Transverse colon (tissue), 4 donors: ENCODE measurements at regions not wholly inside any gene's neighbourhood (a gene's known extent, or its start where the extent isn't known, plus 50 kb on each side); places are given as distances from the start of the nearest gene placed in this dataset.
"Not testable (repeated sequence)": the region's sequence is repeated elsewhere in the genome, so short reads cannot be mapped to it uniquely, and the experiment has no call there.

Experiments
- DNase-seq: peaks from one replicate; pipeline ENCODE4 v3.0.0-alpha.2; 2019
- H3K27ac ChIP-seq, 4 donors: fragments of 200-600 bp; sonication (generic); 2 replicates each; pipeline ENCODE4 v1.5.1; 2016 to 2018; ENCODE audit warnings: inconsistent platforms in 4 of 4
- H3K27me3 ChIP-seq: fragments of 200-600 bp; sonication (generic); 2 replicates; pipeline ENCODE4 v1.5.1; 2017; ENCODE audit warnings: inconsistent platforms
- H3K36me3 ChIP-seq, 4 donors: fragments of 200-600 bp; sonication (generic); 2 replicates each; pipeline ENCODE4 v1.5.1; 2017 to 2019; ENCODE audit warnings: inconsistent platforms in 4 of 4
- H3K4me1 ChIP-seq, 4 donors: fragments of 200-600 bp; sonication (generic); 2 replicates each; pipeline ENCODE4 v1.5.1; 2017 to 2020; ENCODE audit warnings: inconsistent platforms in 4 of 4
- H3K4me3 ChIP-seq, 4 donors: fragments of 200-600 bp; sonication (generic); 1 replicate in 1 of 4; 2 replicates in 3 of 4; pipeline versions ENCODE4 v1.5.1 to v1.6.1; 2017 to 2019; ENCODE audit warnings: inconsistent platforms in 4 of 4
- H3K9me3 ChIP-seq, 2 donors: fragments of 200-600 bp; sonication (generic); 2 replicates each; pipeline ENCODE4 v1.5.1; 2017 to 2019; ENCODE audit warnings: inconsistent platforms in 2 of 2
- CTCF ChIP-seq, 5 experiments: fragments of 200-600 bp in 3 of 5; fragments of 450-650 bp in 2 of 5; sonication (generic) in 3 of 5; IDR thresholded peaks; 1 replicate in 2 of 5; 2 replicates in 3 of 5; pipeline ENCODE4 v1.5.1; 2016 to 2017; ENCODE audit warnings: antibody characterized with exemption in 5 of 5, inconsistent platforms in 3 of 5, mild to moderate bottlenecking in 2 of 5, moderate library complexity in 1 of 5
- EP300 ChIP-seq: sonication (generic); formaldehyde crosslinking; IDR thresholded peaks from one replicate; pipeline ENCODE4 v1.6.1; 2017; ENCODE audit warnings: antibody characterized with exemption, low read depth
- POLR2A ChIP-seq: fragments of 450-650 bp; IDR thresholded peaks from one replicate; pipeline ENCODE4 v1.6.1; 2016; ENCODE audit warnings: antibody characterized with exemption, mild to moderate bottlenecking, moderate library complexity
- POLR2AphosphoS5 ChIP-seq, 3 donors: sonication (generic); formaldehyde crosslinking; IDR thresholded peaks; one replicate each; pipeline ENCODE4 v1.6.1; 2016; ENCODE audit warnings: antibody characterized with exemption in 3 of 3
- WGBS, 2 donors: methylation state at CpG; one replicate each; pipeline ENCODE4 v1.1.5; 2018; ENCODE audit warnings: low coverage in 1 of 2; 5-methylcytosine and 5-hydroxymethylcytosine counted together
- in situ Hi-C, 4 donors: fragments of 200-750 bp; cut with MboI; loops; one replicate each; pipeline versions ENCODE4 v1.15.0 to v1.15.1; 2017; ENCODE audit warnings: low sequenced_read_pairs in 3 of 4, low pct_ligation_motif_present in 1 of 4, low pct_unique_long_range_greater_than_20kb in 1 of 4
- intact Hi-C: fragments of 100-400 bp; cut with DNase I; formaldehyde crosslinking; loops from one replicate; pipeline ENCODE4 v1.15.1; 2023; ENCODE audit warnings: low total_unique reads

- Histone ChIP-seq H3K36me3 (no peaks in the 10 kb centered on the region), H3K4me3 (no peak overlapping the region), H3K4me1 (no peaks in the 10 kb centered on the region), H3K27me3 (no peaks in the 10 kb centered on the region), H3K27ac (no peak overlapping the region), H3K9me3 (no peaks in the 10 kb centered on the region)
- no peak for TF ChIP-seq POLR2A
- in situ Hi-C loops (no loop called here), intact Hi-C loops (no loop called here)
- 55 to 67% methylated on average over 1 of the region's 1 CpG for WGBS, 2 donors
- no peak for DNase-seq
Measured at GRCh38 chr11:90593099-90593498, 370.2 kb upstream of the CHORDC1 start.

- H3K27ac ChIP-seq: no peak overlapping the region
- TF ChIP-seq EP300 (no peak), CTCF (IDR thresholded peaks at IDR 0.05) (no peak), POLR2A (no peak), POLR2AphosphoS5 (IDR thresholded peaks at IDR 0.05) (no peak)
- H3K9me3 ChIP-seq: no peaks in the 10 kb centered on the region
- WGBS, 2 donors: 84 to 100% methylated on average over 1 of the region's 1 CpG
- no peaks in the 10 kb centered on the region for H3K36me3 ChIP-seq
- in situ Hi-C loops: no loop called here
- no peaks in the 10 kb centered on the region for H3K27me3 ChIP-seq
- intact Hi-C loops: no loop called here
- no peaks in the 10 kb centered on the region for H3K4me1 ChIP-seq
- DNase-seq: no peak
- no peak overlapping the region for H3K4me3 ChIP-seq
Measured at GRCh38 chr11:90590286-90590685, 367.4 kb upstream of the CHORDC1 start.

- no peaks in the 10 kb centered on the region for H3K4me1 ChIP-seq
- H3K27ac ChIP-seq: no peak overlapping the region
- no peak for TF ChIP-seq POLR2AphosphoS5 (IDR thresholded peaks at IDR 0.05)
- DNase-seq: no peak
- intact Hi-C loops: no loop called here
- in situ Hi-C loops: no loop called here
- no peak overlapping the region for H3K4me3 ChIP-seq
- H3K27me3 ChIP-seq: no peaks in the 10 kb centered on the region
- no peaks in the 10 kb centered on the region for H3K9me3 ChIP-seq
- 76 to 83% methylated on average over 1 to 2 of the region's 2 CpGs for WGBS, 2 donors
- no peaks in the 10 kb centered on the region for H3K36me3 ChIP-seq
Measured at GRCh38 chr11:90589735-90590134, 366.9 kb upstream of the CHORDC1 start.

- in situ Hi-C loops (no loop called here), intact Hi-C loops (no loop called here)
- Histone ChIP-seq H3K27ac (no peak overlapping the region), H3K9me3 (no peaks in the 10 kb centered on the region), H3K4me1 (no peaks in the 10 kb centered on the region), H3K27me3 (no peaks in the 10 kb centered on the region), H3K36me3 (no peaks in the 10 kb centered on the region), H3K4me3 (no peak overlapping the region)
- WGBS, 2 donors: 66 to 83% methylated on average over 1 to 7 of the region's 7 CpGs
- DNase-seq: no peak
- no peak for TF ChIP-seq EP300
- no peak for TF ChIP-seq POLR2A
- no peak for TF ChIP-seq CTCF (IDR thresholded peaks at IDR 0.05)
- TF ChIP-seq POLR2AphosphoS5 (IDR thresholded peaks at IDR 0.05): no peak
Measured at GRCh38 chr11:90587896-90588295, 365.0 kb upstream of the CHORDC1 start.

GRCh38 chr11:90585491-90585890 is 362.6 kb upstream of the CHORDC1 start:
- Histone ChIP-seq H3K36me3 (no peaks in the 10 kb centered on the region), H3K9me3 (no peaks in the 10 kb centered on the region), H3K27me3 (no peaks in the 10 kb centered on the region), H3K4me1 (no peaks in the 10 kb centered on the region), H3K27ac (no peak overlapping the region), H3K4me3 (no peak overlapping the region)
- WGBS, 2 donors: 80 to 87% methylated on average over 1 of the region's 1 CpG
- no peak for DNase-seq
- TF ChIP-seq CTCF (IDR thresholded peaks at IDR 0.05) (no peak), POLR2AphosphoS5 (IDR thresholded peaks at IDR 0.05) (no peak), POLR2A (no peak), EP300 (no peak)
- in situ Hi-C loops (no loop called here), intact Hi-C loops (no loop called here)

GRCh38 chr11:90582999-90583398 is 360.1 kb upstream of the CHORDC1 start:
- H3K27ac ChIP-seq, H3K4me1 ChIP-seq, DNase-seq, H3K4me3 ChIP-seq, H3K9me3 ChIP-seq, H3K36me3 ChIP-seq, H3K27me3 ChIP-seq, in situ Hi-C loops, intact Hi-C loops: not testable (repeated sequence)
- 74% methylated on average over 7 of the region's 7 CpGs; no CpG with 5 or more reads in 1 of the 2 donors for WGBS, 2 donors
